HG03095 (cell line): ENCODE measurements at regions not wholly inside any gene's neighbourhood (a gene's known extent, or its start where the extent isn't known, plus 50 kb on each side); places are given as distances from the start of the nearest gene placed in this dataset.

ENCODE experiments used
- ATAC-seq: cut with Tn5 transposase; IDR thresholded peaks from one replicate; pipeline ENCODE4 v1.9.1; 2021; ENCODE audit warnings: moderate library complexity; ENCODE audit not compliant: unreplicated experiment

DNA sequence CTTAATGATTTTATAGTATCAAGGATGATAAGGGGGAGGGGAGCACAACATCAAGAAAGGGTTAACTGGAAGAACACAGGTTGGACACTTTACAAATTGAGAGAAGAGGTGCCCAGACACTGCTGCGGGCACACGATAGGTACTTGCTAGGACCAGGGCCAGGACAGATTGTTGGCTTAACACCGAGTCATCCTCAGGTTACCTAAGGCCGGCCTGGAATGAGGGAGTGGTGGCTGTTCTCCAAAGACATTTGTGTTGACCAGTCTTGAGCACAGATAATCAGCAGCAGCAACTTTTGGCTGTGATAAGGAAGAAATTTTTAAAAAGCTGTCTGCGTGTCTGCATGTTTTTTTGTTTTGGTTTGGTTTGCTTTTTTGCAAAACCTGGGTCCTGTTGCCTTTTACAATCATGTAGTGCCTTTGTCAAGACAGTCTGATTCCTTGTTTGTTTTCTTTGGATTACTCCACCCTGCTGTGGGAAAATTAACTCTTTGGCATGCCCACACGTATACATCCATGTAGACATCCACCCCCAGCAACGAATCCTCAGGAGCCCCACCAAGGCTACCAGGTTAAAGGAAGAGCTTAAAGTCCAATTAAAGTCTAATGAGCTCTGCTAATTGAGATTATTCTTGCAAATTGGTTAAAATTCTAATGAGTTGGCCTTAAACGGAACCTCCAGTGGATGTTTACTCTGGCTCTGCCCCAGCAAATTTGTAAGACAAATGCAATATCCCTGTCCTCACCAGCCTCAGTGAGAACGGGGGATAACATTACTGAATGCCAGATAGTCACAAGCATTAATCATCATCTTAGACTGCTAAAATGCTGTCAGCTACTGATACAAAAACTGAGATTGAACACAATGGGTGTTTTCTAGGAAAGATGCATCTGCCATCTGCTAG, 382.3 kb downstream of the ACTL7B start:
- no peak for ATAC-seq

DNA sequence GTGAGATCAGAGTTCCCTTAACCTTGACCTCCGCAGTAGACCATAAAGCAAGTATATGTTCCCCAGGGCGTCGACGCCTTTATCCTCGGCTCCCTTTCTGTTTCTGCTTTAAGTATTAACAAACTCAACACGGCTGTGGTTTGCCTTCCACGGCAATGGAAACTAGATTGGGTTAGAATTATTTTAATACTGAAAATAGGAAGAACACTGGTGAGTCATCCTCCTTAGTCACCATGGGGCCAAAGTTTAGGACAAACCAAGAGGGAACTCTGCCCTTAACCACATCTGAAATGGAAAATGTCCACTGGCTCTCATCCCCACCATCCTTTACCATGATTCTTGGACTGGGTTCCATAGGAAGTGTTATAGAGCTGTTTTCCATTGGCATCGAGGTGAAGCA, 386.1 kb downstream of the ACTL7B start:
- no peak for ATAC-seq

- ATAC-seq, result no peak
Measured at GRCh38 chr9:108468364-108468763, 387.4 kb downstream of the ACTL7B start.

DNA sequence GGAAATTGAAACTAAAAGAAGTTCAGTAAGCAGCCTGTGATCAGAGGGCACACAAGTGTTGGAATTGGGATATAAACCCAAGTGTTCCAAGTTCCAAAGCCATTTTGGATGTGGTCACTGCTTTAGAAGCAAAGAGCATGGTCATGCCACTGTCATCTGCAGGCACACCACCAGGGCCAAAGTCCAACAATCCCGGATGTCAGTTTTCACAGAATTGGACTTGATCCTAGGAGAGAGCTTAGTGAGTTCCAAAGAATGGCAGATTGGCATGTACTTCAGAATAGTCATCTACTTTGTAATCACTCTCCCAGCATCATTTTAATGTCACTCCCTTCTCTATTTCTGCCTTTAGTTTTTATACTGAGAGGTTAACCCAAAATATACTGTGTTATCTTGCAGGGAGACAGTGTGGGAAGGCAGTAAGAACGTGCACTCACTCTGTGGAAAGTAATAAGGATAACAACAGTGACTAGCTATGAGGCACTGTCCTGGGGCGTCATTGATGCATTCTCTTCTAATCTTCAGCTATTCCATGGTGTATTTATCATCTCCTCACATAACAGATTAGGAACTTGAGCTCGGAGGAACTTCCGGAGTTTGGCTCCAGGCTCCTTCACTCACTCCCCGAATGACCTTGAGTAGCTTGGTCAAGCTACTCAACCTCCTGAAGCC, 388.0 kb downstream of the ACTL7B start:
- no peak for ATAC-seq

DNA sequence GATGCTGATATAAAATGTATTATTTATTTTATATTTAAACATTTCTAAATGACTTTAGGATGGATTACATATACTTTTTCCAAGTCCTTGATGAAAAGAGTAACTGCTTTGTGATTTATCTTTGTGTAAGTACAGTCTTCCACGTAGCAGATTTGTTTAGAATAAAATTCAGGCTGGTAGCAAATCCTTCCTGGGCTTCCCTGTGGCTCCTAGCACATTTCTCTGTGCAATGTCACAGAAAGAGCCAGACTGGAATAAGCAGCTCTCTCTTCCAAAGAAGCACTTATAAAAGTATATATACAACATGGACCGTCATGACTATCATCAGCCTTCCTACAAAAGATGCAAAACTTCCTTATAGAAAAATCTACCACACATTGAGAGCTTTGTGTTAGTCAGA, 388.6 kb downstream of the ACTL7B start:
- ATAC-seq, result no peak

DNA sequence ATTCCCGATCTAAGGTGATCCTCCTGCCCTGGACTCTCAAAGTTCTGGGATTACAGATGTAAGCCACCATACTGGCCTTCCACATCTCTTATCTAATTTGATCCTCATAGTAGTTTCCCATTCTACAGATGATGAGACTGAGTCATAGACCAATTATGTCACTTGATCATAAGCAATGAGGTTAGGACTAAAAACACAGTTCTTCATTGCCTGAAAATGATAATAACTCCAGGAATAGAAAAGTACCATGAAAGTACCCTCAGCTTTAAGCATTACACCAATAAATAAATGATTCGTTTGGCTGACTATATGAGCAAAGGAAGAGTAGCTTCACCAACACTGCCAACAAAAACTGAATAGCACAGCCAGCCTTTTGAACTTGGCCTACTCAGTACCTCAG, 389.5 kb downstream of the ACTL7B start:
- ATAC-seq, result no peak

- ATAC-seq, result no peak
Measured at GRCh38 chr9:108463932-108464606, 391.7 kb downstream of the ACTL7B start.

DNA sequence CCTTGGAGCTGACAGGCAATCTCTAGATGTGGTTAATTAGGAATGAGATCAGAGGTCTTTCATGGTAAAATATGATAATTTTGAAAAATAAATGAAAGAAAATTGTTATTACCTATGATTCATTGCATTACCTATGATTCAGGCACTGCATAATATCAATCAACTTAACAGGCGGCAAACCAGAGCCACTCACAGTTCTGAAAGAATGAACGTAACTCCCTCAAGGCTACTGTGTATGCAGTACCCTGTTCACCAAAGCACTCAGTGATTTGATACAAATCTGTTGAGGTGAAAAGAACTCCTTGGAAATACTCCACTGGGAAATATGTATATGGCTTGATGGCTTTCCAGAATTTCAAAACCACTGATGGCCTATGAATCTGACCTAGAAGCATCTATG, 398.9 kb downstream of the ACTL7B start:
- ATAC-seq, result no peak

DNA sequence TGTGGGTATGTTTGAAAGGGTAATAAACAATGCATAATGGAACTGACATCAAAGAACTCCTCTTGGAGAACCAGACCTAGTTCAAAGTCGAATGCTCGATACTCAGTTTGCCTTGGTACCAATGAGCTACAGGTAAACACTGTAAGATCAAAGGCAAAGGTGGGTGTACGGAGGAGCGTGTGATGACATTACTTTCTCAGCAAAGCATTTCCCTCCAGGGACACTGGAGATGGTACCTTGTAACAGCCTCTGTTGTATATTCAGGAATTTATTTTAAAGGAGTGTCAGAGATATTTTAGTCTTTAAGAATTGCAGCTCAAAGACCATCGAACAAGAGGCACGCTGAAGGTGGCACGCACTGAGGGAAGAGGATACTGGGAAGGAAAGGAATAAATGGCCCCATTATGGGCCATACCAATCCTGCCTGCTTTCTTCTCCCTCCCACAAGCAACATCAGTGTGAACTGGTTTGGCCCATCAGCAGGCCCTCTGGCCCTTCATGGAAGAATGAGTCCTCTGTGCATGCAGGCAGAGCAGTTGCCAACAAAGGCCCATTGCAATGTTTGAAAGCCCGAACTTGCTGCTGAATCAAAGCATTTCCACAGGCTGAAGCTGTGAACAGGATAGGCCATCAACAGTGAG, 410.2 kb downstream of the ACTL7B start:
- ATAC-seq, result no peak

DNA sequence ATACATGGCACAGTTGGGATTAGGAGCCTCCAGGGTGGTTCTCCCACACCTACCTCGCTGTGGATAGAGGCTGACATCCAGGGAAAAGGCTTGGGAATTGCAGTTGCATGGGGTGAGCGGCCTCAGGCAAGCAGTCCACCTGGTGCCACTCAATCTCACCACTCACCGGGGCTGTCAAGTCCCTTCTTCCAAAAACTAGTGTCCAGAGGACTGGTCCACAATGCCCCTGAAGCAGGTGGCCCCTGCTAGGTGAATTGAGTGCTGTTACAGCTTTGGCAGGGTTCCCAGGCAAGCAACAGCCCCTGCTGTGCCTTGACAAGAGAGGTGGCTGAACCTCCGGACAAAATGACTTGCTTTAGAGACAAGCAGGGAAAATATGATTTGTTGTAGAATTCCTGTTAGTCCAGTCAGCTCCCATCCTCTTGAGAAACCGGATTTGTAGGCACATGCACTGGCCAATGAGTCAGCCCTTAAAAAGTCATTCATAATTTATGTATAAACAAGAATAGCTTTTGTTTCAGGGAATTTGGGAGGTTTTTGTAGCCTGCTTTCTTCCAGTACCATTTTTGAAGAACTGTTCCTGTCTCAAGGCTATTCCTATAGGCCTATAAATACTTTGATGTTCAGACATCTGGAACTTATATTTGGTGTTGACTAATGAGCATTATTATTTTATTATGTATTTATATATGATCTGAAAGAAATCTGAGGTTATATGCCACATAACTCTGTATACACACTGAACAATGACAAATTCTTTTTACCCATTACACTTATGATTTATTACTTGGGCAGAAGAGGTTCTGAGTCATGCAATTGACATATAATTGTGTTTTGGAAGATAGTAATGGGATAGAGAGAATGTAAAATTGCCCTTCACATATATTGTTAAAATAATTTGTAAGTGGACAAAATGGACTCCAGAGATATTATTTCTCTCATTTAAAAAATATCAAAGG, 411.1 kb downstream of the ACTL7B start:
- no peak for ATAC-seq

GRCh38 chr9:108443741-108444140, 412.0 kb downstream of the ACTL7B start:
- ATAC-seq, result no peak

- no peak for ATAC-seq
Measured at GRCh38 chr9:108443019-108443633, 412.7 kb downstream of the ACTL7B start.

DNA sequence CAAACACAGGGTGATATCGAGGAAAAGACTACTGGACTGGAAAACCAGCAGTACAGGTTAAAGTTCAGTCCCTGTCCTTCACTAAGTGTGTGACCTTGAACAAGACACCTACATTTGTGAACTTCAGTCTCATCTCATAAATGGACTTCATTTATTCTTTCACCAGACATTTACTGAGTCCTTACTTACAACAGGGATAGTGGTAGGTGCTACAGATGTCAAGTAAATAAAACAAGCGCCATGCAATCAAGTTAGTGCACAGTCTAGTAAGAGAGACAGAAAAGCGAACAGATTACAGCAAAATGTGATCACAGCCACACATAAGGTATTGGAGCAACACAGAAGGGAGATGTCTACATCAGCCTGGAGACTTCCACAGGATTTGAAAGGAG, 413.2 kb downstream of the ACTL7B start:
- no peak for ATAC-seq

DNA sequence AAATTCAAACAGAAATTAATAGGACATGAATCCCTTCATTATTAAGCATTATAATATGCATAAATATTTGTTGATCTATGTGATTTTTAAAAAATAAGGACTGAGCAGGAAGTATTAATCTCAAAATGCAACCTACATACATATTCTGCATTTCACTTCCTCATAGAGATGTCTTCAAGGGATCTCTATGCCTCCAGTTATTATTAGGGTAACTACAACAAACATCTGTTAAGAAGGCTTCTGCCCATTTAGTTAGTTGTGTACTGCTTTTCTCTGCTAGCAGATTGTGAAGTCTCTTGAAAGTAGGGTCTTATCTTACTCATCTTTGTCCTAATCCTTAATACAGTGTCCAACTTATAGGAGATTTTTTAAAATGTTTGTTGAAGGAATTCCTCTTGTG, 414.1 kb downstream of the ACTL7B start:
- ATAC-seq, result no peak

DNA sequence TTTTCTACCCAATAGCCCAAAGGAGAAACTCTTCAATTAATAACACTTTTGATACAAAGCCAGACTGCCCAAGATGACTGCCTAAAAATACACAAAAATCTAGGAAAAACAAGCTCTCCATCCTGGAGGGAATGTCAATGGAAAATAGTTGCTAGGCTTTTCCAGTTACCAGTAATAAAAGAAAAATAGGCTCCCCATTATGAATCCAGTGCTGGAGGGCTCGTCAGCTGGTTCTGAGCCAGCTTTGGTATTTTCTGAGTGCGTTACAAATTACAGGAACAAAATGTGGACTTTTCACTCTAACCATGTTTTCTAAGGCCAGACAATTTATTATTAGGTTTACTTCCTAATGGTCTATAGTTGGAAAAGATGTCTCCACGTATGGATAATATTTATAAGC, 414.5 kb downstream of the ACTL7B start:
- no peak for ATAC-seq

DNA sequence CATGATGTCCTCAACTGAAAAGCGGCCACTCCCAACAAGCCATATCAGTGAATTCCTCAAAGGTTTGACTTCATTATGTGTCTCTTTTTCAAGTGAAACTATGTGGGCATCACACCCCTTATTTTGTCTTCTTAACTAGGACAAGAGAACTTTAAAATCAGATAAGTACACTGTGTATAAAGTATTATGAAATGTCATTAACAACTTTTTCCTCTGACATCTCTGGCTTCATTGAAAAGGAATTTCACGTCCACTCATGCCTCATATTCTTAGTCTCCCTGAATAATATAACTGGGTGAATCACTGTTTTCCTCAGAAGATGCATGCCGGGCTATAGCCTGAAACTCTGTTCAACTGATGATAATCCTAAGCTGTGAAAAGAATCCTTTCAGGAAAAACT, 415.8 kb downstream of the ACTL7B start:
- ATAC-seq, result no peak

DNA sequence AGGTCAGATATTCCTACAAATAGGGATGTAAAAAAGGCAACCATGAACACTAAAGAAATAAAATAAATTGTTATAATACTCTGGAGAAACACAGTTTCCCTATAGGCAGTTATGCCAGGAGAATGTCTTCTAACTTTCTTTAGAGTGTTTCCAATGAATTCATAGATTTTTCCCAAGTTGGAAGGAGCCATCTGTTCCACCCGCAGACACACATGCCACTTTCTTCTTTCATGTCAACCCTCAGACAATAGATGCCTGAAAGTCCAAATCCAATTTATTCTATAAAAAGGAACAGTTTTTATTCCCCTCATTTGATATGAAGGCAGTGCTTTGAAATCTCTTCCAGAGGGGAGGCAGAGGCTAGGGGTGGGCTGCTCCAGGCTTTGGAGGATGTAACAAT, 418.1 kb downstream of the ACTL7B start:
- ATAC-seq, result no peak

DNA sequence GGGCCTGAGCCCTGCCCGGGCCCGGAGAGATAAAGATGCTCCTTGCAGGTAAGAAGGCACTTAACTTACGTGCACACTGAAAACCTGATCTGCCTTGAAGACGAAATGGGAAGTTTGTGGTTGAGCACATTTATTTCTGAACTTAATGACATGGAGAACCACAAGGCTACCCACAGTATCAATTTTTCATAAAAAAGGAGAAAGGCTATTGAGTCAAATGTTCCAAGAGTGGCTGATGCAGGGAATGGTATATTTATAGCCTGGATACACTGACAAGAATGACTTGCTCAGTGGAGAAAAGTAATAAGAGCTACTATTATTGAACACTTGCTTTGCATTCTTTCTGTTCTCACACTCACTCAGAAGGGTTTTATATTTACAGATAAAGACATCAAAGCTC, 419.3 kb downstream of the ACTL7B start:
- ATAC-seq, result no peak

DNA sequence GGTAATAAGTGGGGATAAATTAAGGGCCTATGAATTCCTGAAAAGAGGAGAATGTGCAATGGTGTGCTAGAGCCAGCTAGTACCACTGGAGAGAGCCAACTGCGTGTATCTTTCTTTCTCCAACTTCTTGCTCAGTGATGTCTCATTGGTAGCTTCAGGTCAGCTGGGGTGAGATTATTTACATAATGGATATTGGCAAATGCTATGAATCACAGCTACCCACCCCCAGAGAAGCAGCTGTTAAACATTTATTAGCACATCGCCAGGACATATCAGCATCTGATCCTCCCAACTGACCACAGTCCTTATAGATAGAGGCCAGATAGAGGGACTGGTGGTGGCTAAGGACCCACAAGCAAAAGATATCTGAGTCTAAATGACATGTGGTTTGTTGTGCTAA, 421.3 kb downstream of the ACTL7B start:
- ATAC-seq, result no peak

- ATAC-seq, result no peak
Measured at GRCh38 chr9:108434036-108434435, 421.8 kb downstream of the ACTL7B start.
